ENCODE measurements at regions not wholly inside any gene's neighbourhood (a gene's known extent, or its start where the extent isn't known, plus 50 kb on each side); places are given as distances from the start of the nearest gene placed in this dataset.

GRCh38 chr14:86373886-86374285 lies 843.9 kb downstream of the FLRT2 start:
- Histone ChIP-seq H3K27me3 (ENCODE audit: insufficient read depth, low read depth) (no peaks in the 10 kb centered on the region), H2AFZ (no peak overlapping the region), H3K36me3 (ENCODE audit: low read depth) (no peaks in the 10 kb centered on the region), H3K9me3 (ENCODE audit: insufficient read depth, low read depth) (no peaks in the 10 kb centered on the region), H3K79me2 (ENCODE audit: low read depth) (no peaks in the 10 kb centered on the region), H3K9me2 (ENCODE audit: insufficient read depth) (no peaks in the 10 kb centered on the region), H3K4me1 (replicated peaks; ENCODE audit: insufficient read depth) (no peaks in the 10 kb centered on the region), H3K27ac (no peak overlapping the region), H3K4me3 (no peak overlapping the region), H4K20me1 (ENCODE audit: insufficient read depth) (no peaks in the 10 kb centered on the region), H3F3A (ENCODE audit: insufficient read depth, low read depth) (no peaks in the 10 kb centered on the region), H3K4me2 (no peak overlapping the region)
- intact Hi-C loops (cut with micrococcal nuclease; ENCODE audit: unreplicated experiment): no loop called here
- ChIA-PET POLR2A (ENCODE audit: unreplicated experiment) (no interaction called here), CTCF (no interaction called here)
- BruUV-seq (replicated peaks): no TSS peak
- no peak for TF ChIP-seq CTCF (conservative IDR thresholded peaks at IDR 0.05)
- TF ChIP-seq EZH2 (IDR thresholded peaks at IDR 0.05; ENCODE audit: low read depth): no peak
- DNase-seq: no peak

- Histone ChIP-seq H3K9me3 (ENCODE audit: insufficient read depth, low read depth) (no peaks in the 10 kb centered on the region), H2AFZ (no peak overlapping the region), H3K4me2 (no peak overlapping the region), H3K36me3 (ENCODE audit: low read depth) (no peaks in the 10 kb centered on the region), H3F3A (ENCODE audit: insufficient read depth, low read depth) (no peaks in the 10 kb centered on the region), H3K4me1 (replicated peaks; ENCODE audit: insufficient read depth) (no peaks in the 10 kb centered on the region), H3K9me2 (ENCODE audit: insufficient read depth) (no peaks in the 10 kb centered on the region), H3K27me3 (ENCODE audit: insufficient read depth, low read depth) (no peaks in the 10 kb centered on the region), H4K20me1 (ENCODE audit: insufficient read depth) (no peaks in the 10 kb centered on the region), H3K79me2 (ENCODE audit: low read depth) (no peaks in the 10 kb centered on the region), H3K4me3 (no peak overlapping the region), H3K27ac (no peak overlapping the region)
- TF ChIP-seq CTCF (conservative IDR thresholded peaks at IDR 0.05) (no peak), EZH2 (IDR thresholded peaks at IDR 0.05; ENCODE audit: low read depth) (no peak)
- BruUV-seq (replicated peaks): no TSS peak
- ChIA-PET POLR2A (ENCODE audit: unreplicated experiment) (no interaction called here), CTCF (no interaction called here)
- intact Hi-C loops (cut with micrococcal nuclease; ENCODE audit: unreplicated experiment): no loop called here
- DNase-seq: no peak
These were observed 842.5 kb downstream of the FLRT2 start for GRCh38 chr14:86372402-86372801.

GRCh38 chr14:86364634-86365033 lies 834.7 kb downstream of the FLRT2 start:
- Histone ChIP-seq H3K27me3 (ENCODE audit: insufficient read depth, low read depth) (no peaks in the 10 kb centered on the region), H3K4me2 (no peak overlapping the region), H3F3A (ENCODE audit: insufficient read depth, low read depth) (no peaks in the 10 kb centered on the region), H3K4me1 (replicated peaks; ENCODE audit: insufficient read depth) (no peaks in the 10 kb centered on the region), H3K9me3 (ENCODE audit: insufficient read depth, low read depth) (no peaks in the 10 kb centered on the region), H3K9me2 (ENCODE audit: insufficient read depth) (no peaks in the 10 kb centered on the region), H3K79me2 (ENCODE audit: low read depth) (no peaks in the 10 kb centered on the region), H3K27ac (no peak overlapping the region), H2AFZ (no peak overlapping the region), H3K4me3 (no peak overlapping the region), H3K36me3 (ENCODE audit: low read depth) (no peaks in the 10 kb centered on the region), H4K20me1 (ENCODE audit: insufficient read depth) (no peaks in the 10 kb centered on the region)
- intact Hi-C loops (cut with micrococcal nuclease; ENCODE audit: unreplicated experiment): no loop called here
- no peak for DNase-seq
- TF ChIP-seq EZH2 (IDR thresholded peaks at IDR 0.05; ENCODE audit: low read depth): no peak
- TF ChIP-seq CTCF (conservative IDR thresholded peaks at IDR 0.05): no peak
- BruUV-seq (replicated peaks): no TSS peak
- POLR2A ChIA-PET (ENCODE audit: unreplicated experiment): no interaction called here
- CTCF ChIA-PET: no interaction called here

Measured in PC-9 (cell line).